ENCODE measurements at regions not wholly inside any gene's neighbourhood (a gene's known extent, or its start where the extent isn't known, plus 50 kb on each side); places are given as distances from the start of the nearest gene placed in this dataset.

- no peak overlapping the region for H3K4me3 ChIP-seq
- TF ChIP-seq, protein P1, sequence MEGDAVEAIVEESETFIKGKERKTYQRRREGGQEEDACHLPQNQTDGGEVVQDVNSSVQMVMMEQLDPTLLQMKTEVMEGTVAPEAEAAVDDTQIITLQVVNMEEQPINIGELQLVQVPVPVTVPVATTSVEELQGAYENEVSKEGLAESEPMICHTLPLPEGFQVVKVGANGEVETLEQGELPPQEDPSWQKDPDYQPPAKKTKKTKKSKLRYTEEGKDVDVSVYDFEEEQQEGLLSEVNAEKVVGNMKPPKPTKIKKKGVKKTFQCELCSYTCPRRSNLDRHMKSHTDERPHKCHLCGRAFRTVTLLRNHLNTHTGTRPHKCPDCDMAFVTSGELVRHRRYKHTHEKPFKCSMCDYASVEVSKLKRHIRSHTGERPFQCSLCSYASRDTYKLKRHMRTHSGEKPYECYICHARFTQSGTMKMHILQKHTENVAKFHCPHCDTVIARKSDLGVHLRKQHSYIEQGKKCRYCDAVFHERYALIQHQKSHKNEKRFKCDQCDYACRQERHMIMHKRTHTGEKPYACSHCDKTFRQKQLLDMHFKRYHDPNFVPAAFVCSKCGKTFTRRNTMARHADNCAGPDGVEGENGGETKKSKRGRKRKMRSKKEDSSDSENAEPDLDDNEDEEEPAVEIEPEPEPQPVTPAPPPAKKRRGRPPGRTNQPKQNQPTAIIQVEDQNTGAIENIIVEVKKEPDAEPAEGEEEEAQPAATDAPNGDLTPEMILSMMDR (IDR thresholded peaks at IDR 0.05) = no peak
- H3K27ac ChIP-seq = no peak overlapping the region
- H3K27me3 ChIP-seq = no peaks in the 10 kb centered on the region
- 85 to 86% methylated on average over 9 of the region's 9 CpGs for WGBS, 2 donors
- peak in 1 of 6 donors; percentile 7 for DNase-seq
- FAIRE-seq = no peak
- no peaks in the 10 kb centered on the region for H3K9me3 ChIP-seq
- no peak for ATAC-seq
- H3K36me3 ChIP-seq = no peaks in the 10 kb centered on the region
- intact Hi-C loops (cut with DNase I) = no loop called here
- H3K4me1 ChIP-seq = no peaks in the 10 kb centered on the region
Observed at GRCh38 chr2:8548065-8548618, 133.7 kb upstream of the ID2 start.

DNA sequence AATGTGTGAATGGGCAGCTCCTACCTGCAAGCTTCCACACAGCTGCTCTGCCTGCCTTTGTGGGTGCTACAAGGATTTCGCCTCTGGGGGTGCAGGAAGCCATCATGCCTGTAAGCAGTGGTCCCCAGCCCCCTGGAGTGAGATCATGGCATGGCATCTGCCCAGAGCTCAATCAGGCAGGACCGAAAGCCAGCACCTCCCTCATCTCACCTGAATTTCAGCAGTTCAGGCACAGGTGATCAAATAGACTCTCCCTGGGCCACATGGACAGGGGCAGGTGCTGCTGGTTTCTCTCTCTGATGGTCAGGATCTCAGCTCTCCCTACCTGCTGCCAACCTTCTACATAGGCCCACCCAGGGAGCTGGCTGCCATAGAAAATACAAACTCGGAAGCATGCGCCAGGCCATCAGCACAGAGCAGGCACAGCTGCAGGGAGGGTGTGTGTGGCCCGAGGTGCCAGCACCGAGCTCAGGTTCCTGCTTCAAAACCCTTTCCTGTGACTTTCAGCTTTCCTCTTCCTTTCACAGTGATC, 133.2 kb upstream of the ID2 start:
- FAIRE-seq (no peak), ATAC-seq (no peak), DNase-seq (peak in 1 of 6 donors; percentile 8)
- H3K27me3 ChIP-seq = no peaks in the 10 kb centered on the region
- H3K4me3 ChIP-seq = no peak overlapping the region
- H3K36me3 ChIP-seq = no peaks in the 10 kb centered on the region
- H3K27ac ChIP-seq = no peak overlapping the region
- 89 to 93% methylated on average over 6 of the region's 6 CpGs for WGBS, 2 donors
- TF ChIP-seq, protein P1 (IDR thresholded peaks at IDR 0.05) = no peak
- H3K9me3 ChIP-seq = no peaks in the 10 kb centered on the region
- intact Hi-C loops (cut with DNase I) = no loop called here
- no peaks in the 10 kb centered on the region for H3K4me1 ChIP-seq

DNA sequence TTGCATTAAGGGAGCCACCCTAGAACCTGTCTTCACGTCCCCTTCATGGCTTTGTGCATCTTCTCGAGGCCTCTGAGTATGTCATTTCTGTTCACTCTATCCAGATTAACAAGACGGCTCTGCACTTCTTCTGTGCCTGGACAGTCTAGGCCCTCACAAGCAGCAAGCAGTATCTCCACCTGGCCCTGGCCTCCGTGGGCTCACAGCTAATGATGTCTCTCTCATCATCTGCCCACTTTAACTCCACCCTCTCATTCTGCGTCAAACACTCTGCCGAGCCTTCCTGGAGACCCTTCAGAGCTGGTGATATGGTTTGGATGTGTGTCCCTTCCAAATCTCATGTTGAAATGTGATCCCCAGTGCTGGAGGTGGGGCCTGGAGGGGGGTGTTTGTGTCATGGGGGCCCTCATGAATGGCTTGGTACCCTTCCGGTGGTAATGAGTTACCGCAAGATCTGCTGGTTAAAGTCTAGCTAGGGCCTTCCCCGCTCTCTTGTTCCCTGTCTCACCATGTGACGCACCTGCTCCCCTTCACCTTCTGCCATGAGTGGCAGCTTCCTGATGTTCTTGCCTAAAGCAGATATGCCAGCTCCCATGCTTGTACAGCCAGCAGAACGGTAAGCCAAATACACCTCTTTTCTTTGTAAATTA, 132.5 kb upstream of the ID2 start:
- no peaks in the 10 kb centered on the region for H3K36me3 ChIP-seq
- no peak for FAIRE-seq
- H3K27ac ChIP-seq = no peak overlapping the region
- H3K9me3 ChIP-seq = no peaks in the 10 kb centered on the region
- no peak overlapping the region for H3K4me3 ChIP-seq
- DNase-seq = no peak
- intact Hi-C loops (cut with DNase I) = no loop called here
- 91 to 94% methylated on average over 11 of the region's 11 CpGs for WGBS, 2 donors
- TF ChIP-seq, protein P1 (IDR thresholded peaks at IDR 0.05) = no peak
- ATAC-seq = no peak
- no peaks in the 10 kb centered on the region for H3K4me1 ChIP-seq
- no peaks in the 10 kb centered on the region for H3K27me3 ChIP-seq

DNA sequence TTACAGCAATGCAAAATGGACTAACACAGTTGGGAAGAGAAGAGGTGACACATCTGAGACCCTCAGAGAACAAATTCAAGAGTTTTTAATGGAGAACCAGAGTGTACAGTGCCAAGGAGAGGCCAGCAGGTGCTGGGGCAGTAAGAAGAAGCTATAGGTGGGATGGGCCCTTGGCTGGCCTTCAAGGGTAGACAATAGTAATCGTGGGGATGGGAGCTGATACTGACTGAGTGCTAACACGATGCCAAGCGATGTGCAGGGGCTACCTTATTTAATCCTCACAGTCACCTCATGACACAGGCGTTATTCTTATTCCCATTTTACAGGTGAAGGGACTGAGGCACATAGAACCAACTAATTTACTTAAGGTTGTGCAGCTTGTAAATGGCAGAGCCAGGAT, 131.9 kb upstream of the ID2 start:
- ATAC-seq = no peak

More for the DNA sequence above, 131.9 kb upstream of the ID2 start:
- no peak for FAIRE-seq
- intact Hi-C loops (cut with DNase I) = no loop called here
- no peaks in the 10 kb centered on the region for H3K9me3 ChIP-seq
- DNase-seq = peak in 1 of 6 donors; percentile 6
- no peaks in the 10 kb centered on the region for H3K27me3 ChIP-seq
- H3K36me3 ChIP-seq = no peaks in the 10 kb centered on the region
- TF ChIP-seq, protein P1 (IDR thresholded peaks at IDR 0.05) = no peak
- 88 to 94% methylated on average over 4 of the region's 4 CpGs for WGBS, 2 donors
- no peak overlapping the region for H3K27ac ChIP-seq
- H3K4me1 ChIP-seq = no peaks in the 10 kb centered on the region
- H3K4me3 ChIP-seq = no peak overlapping the region
